Spleen (tissue), 11 donors: ENCODE measurements at regions not wholly inside any gene's neighbourhood (a gene's known extent, or its start where the extent isn't known, plus 50 kb on each side); places are given as distances from the start of the nearest gene placed in this dataset.

Experiments used
- DNase-seq: peaks from one replicate; pipeline ENCODE4 v3.0.0-alpha.2; 2020
- H3K27ac ChIP-seq, 8 donors: fragments of 200-600 bp; sonication (generic) in 7 of 8; 1 replicate in 4 of 8; 2 replicates in 4 of 8; pipeline versions ENCODE4 v1.5.0 to v1.8.0; 2016 to 2021; ENCODE audit warnings: inconsistent platforms in 4 of 8, mild to moderate bottlenecking in 4 of 8, moderate library complexity in 1 of 8
- H3K27me3 ChIP-seq, 7 donors: fragments of 200-600 bp; sonication (generic) in 6 of 7; replicated peaks in 1 of 7; 1 replicate in 4 of 7; 2 replicates in 3 of 7; pipeline versions ENCODE4 v1.5.0 to v1.8.0; 2016 to 2021; ENCODE audit warnings: inconsistent platforms in 3 of 7, mild to moderate bottlenecking in 1 of 7
- H3K36me3 ChIP-seq, 6 donors: fragments of 200-600 bp; sonication (generic) in 5 of 6; 1 replicate in 4 of 6; 2 replicates in 2 of 6; pipeline versions ENCODE4 v1.5.0 to v1.8.0; 2016 to 2021; ENCODE audit warnings: inconsistent platforms in 2 of 6
- H3K4me1 ChIP-seq, 6 donors: fragments of 200-600 bp; sonication (generic) in 5 of 6; 1 replicate in 3 of 6; 2 replicates in 3 of 6; pipeline versions ENCODE4 v1.5.0 to v1.8.0; 2016 to 2021; ENCODE audit warnings: inconsistent platforms in 3 of 6
- H3K4me3 ChIP-seq, 8 donors: fragments of 200-600 bp; sonication (generic) in 7 of 8; 1 replicate in 4 of 8; 2 replicates in 4 of 8; pipeline versions ENCODE4 v1.5.0 to v1.8.0; 2016 to 2021; ENCODE audit warnings: inconsistent platforms in 4 of 8, mild to moderate bottlenecking in 4 of 8, moderate library complexity in 2 of 8
- H3K9me3 ChIP-seq, 8 donors: fragments of 200-600 bp; sonication (generic) in 7 of 8; 1 replicate in 4 of 8; 2 replicates in 4 of 8; pipeline versions ENCODE4 v1.5.0 to v1.8.0; 2016 to 2021; ENCODE audit warnings: inconsistent platforms in 4 of 8
- CTCF ChIP-seq, 11 experiments: fragments of 200-600 bp in 7 of 11; fragments of 450-650 bp in 4 of 11; sonication (generic) in 4 of 11; IDR thresholded peaks in 8 of 11; conservative IDR thresholded peaks in 3 of 11; 1 replicate in 7 of 11; 2 replicates in 4 of 11; pipeline versions ENCODE4 v1.4.0 to v1.8.0; 2016 to 2021; ENCODE audit warnings: antibody characterized with exemption in 11 of 11, inconsistent platforms in 4 of 11, mild to moderate bottlenecking in 1 of 11
- POLR2A ChIP-seq, 3 donors: fragments of 450-650 bp; IDR thresholded peaks; one replicate each; pipeline ENCODE4 v1.5.1; 2017; ENCODE audit warnings: antibody characterized with exemption in 3 of 3, mild to moderate bottlenecking in 1 of 3
- POLR2AphosphoS5 ChIP-seq, 3 donors: sonication (generic); formaldehyde crosslinking; IDR thresholded peaks; one replicate each; pipeline ENCODE4 v1.5.1; 2017; ENCODE audit warnings: antibody characterized with exemption in 3 of 3
- WGBS, 5 donors: extraction: QIAGEN DNeasy Blood & Tissue Kit in 3 of 5; methylation state at CpG; one replicate each; pipeline versions ENCODE4 v1.1.5 to v1.1.7; 2013 to 2018; 5-methylcytosine and 5-hydroxymethylcytosine counted together
- intact Hi-C: fragments of 100-400 bp; cut with DNase I; formaldehyde crosslinking; loops from one replicate; pipeline ENCODE4 v1.15.0; 2023; ENCODE audit warnings: low total_unique reads
- donor health status: healthy with polysubstance abuse.
- donor health status: DM: no; HTN: no; CAD: no; lungs with moderate emphysema.
- donor health status: DM: no; HTN: no; CAD: no.
- donor health status: Bipolar disorder and iron deficiency.
- donor health status: healthy.
- donor health status: DM: no; HTN: no; CAD: no.
- donor health status: DM: yes; HTN: yes; CAD: no.

GRCh38 chr1:194164755-194165154 lies 978.3 kb upstream of the B3GALT2 start:
- WGBS, 5 donors = 86 to 95% (median 93%) methylated on average over 1 of the region's 1 CpG
- no peak for TF ChIP-seq POLR2AphosphoS5 (IDR thresholded peaks at IDR 0.05)
- TF ChIP-seq CTCF (IDR thresholded peaks at IDR 0.05 in 8 of 11, conservative IDR thresholded peaks at IDR 0.05 in 3 of 11) = no peak
- no peak for TF ChIP-seq POLR2A (IDR thresholded peaks at IDR 0.05)
- no peak for DNase-seq

GRCh38 chr1:194161591-194161990 lies 975.2 kb upstream of the B3GALT2 start:
- no peak for TF ChIP-seq POLR2A (IDR thresholded peaks at IDR 0.05)
- TF ChIP-seq POLR2AphosphoS5 (IDR thresholded peaks at IDR 0.05) = no peak
- no peak for TF ChIP-seq CTCF (IDR thresholded peaks at IDR 0.05 in 8 of 11, conservative IDR thresholded peaks at IDR 0.05 in 3 of 11)
- H3K27me3 ChIP-seq = no peaks in the 10 kb centered on the region
- no peak for DNase-seq
- H3K4me1 ChIP-seq = no peaks in the 10 kb centered on the region
- intact Hi-C loops = no loop called here
- H3K9me3 ChIP-seq = peaks cover 0 to 23% (median 8%) of the 10 kb centered on the region in 8 donors
- H3K36me3 ChIP-seq = no peaks in the 10 kb centered on the region
- no peak overlapping the region for H3K4me3 ChIP-seq
- no peak overlapping the region for H3K27ac ChIP-seq
- 46 to 74% (median 58%) methylated on average over 1 of the region's 1 CpG for WGBS, 5 donors

More at GRCh38 chr1:194164755-194165154, 978.3 kb upstream of the B3GALT2 start:
- Histone ChIP-seq H3K36me3 (no peaks in the 10 kb centered on the region), H3K9me3 (peaks cover 0 to 4% (median 0%) of the 10 kb centered on the region in 8 donors), H3K4me1 (no peaks in the 10 kb centered on the region), H3K27ac (no peak overlapping the region), H3K27me3 (no peaks in the 10 kb centered on the region), H3K4me3 (no peak overlapping the region)
- intact Hi-C loops = no loop called here

- TF ChIP-seq POLR2A (IDR thresholded peaks at IDR 0.05) (no peak), CTCF (IDR thresholded peaks at IDR 0.05 in 8 of 11, conservative IDR thresholded peaks at IDR 0.05 in 3 of 11) (no peak), POLR2AphosphoS5 (IDR thresholded peaks at IDR 0.05) (no peak)
- intact Hi-C loops = no loop called here
- DNase-seq = no peak
- Histone ChIP-seq H3K27ac (no peak overlapping the region), H3K4me3 (no peak overlapping the region), H3K9me3 (peaks cover 0 to 23% (median 8%) of the 10 kb centered on the region in 8 donors), H3K27me3 (no peaks in the 10 kb centered on the region), H3K36me3 (no peaks in the 10 kb centered on the region), H3K4me1 (no peaks in the 10 kb centered on the region)
Measured at GRCh38 chr1:194159941-194160340, 973.5 kb upstream of the B3GALT2 start.

GRCh38 chr1:194155962-194156361 lies 969.5 kb upstream of the B3GALT2 start:
- Histone ChIP-seq H3K36me3 (no peaks in the 10 kb centered on the region), H3K4me3 (no peak overlapping the region), H3K9me3 (peaks cover 0 to 23% (median 8%) of the 10 kb centered on the region in 8 donors), H3K4me1 (no peaks in the 10 kb centered on the region), H3K27me3 (no peaks in the 10 kb centered on the region), H3K27ac (no peak overlapping the region)
- intact Hi-C loops = no loop called here
- TF ChIP-seq POLR2A (IDR thresholded peaks at IDR 0.05) (no peak), CTCF (IDR thresholded peaks at IDR 0.05 in 8 of 11, conservative IDR thresholded peaks at IDR 0.05 in 3 of 11) (no peak), POLR2AphosphoS5 (IDR thresholded peaks at IDR 0.05) (no peak)
- 67 to 80% (median 77%) methylated on average over 3 of the region's 3 CpGs for WGBS, 5 donors
- no peak for DNase-seq
